H9 (cell line): ENCODE measurements at regions not wholly inside any gene's neighbourhood (a gene's known extent, or its start where the extent isn't known, plus 50 kb on each side); places are given as distances from the start of the nearest gene placed in this dataset.

Experiments used
- DNase-seq: peaks from one replicate; pipeline ENCODE4 v3.0.0-alpha.2; 2017
- H2AFZ ChIP-seq: one replicate; pipeline ENCODE4 v1.6.1; 2013; ENCODE audit warnings: mild to moderate bottlenecking, low read length, control low read depth, moderate library complexity
- H2AK5ac ChIP-seq: 2 replicates; pipeline ENCODE4 v1.6.1; 2013; ENCODE audit warnings: low read length, control low read depth, mixed read lengths; ENCODE audit not compliant: insufficient read length
- H2BK120ac ChIP-seq: one replicate; pipeline ENCODE4 v1.6.1; 2013; ENCODE audit warnings: low read depth, mild to moderate bottlenecking, low read length, control low read depth, inconsistent platforms; ENCODE audit not compliant: poor library complexity, severe bottlenecking
- H2BK12ac ChIP-seq: 2 replicates; pipeline ENCODE4 v1.6.1; 2013; ENCODE audit warnings: low read length, control low read depth, mixed read lengths, low read depth; ENCODE audit not compliant: insufficient read length
- H2BK15ac ChIP-seq: 2 replicates; pipeline ENCODE4 v1.6.1; 2013; ENCODE audit warnings: low read depth, low read length, control low read depth
- H2BK20ac ChIP-seq: one replicate; pipeline ENCODE4 v1.6.1; 2013; ENCODE audit warnings: low read depth, mild to moderate bottlenecking, low read length, control low read depth, inconsistent platforms; ENCODE audit not compliant: poor library complexity, severe bottlenecking
- H2BK5ac ChIP-seq: 2 replicates; pipeline ENCODE4 v1.6.1; 2013; ENCODE audit warnings: low read length, control low read depth, mixed read lengths; ENCODE audit not compliant: insufficient read length
- H3K14ac ChIP-seq: 2 replicates; pipeline ENCODE4 v1.6.1; 2013; ENCODE audit warnings: low read length, control low read depth; ENCODE audit not compliant: insufficient read depth
- H3K18ac ChIP-seq: 2 replicates; pipeline ENCODE4 v1.6.1; 2013; ENCODE audit warnings: low read depth, mild to moderate bottlenecking, mixed read lengths, low read length, control low read depth; ENCODE audit not compliant: insufficient read length
- H3K23ac ChIP-seq: 2 replicates; pipeline ENCODE4 v1.6.1; 2013; ENCODE audit warnings: low read length, control low read depth, mixed read lengths, low read depth; ENCODE audit not compliant: insufficient read length
- H3K23me2 ChIP-seq: 2 replicates; pipeline ENCODE4 v1.6.1; 2013; ENCODE audit warnings: low read depth, mild to moderate bottlenecking, mixed read lengths, low read length, control low read depth; ENCODE audit not compliant: insufficient read length, poor library complexity, severe bottlenecking
- H3K27ac ChIP-seq: 2 replicates; pipeline ENCODE4 v1.5.1; 2013; ENCODE audit warnings: low read length, control low read depth, mixed read lengths, low read depth; ENCODE audit not compliant: insufficient read length
- H3K27me3 ChIP-seq: 2 replicates; pipeline ENCODE4 v1.6.1; 2013; ENCODE audit warnings: low read length, control low read depth, inconsistent platforms; ENCODE audit not compliant: insufficient read depth
- H3K4ac ChIP-seq: 2 replicates; pipeline ENCODE4 v1.6.1; 2013; ENCODE audit warnings: low read depth, mild to moderate bottlenecking, control low read depth, inconsistent platforms, low read length, moderate library complexity
- H3K4me1 ChIP-seq: 2 replicates; pipeline ENCODE4 v1.6.1; 2013; ENCODE audit warnings: low read length, control low read depth, inconsistent platforms; ENCODE audit not compliant: insufficient read depth
- H3K4me2 ChIP-seq: 2 replicates; pipeline ENCODE4 v1.6.1; 2013; ENCODE audit warnings: low read length, control low read depth, mixed read lengths; ENCODE audit not compliant: insufficient read length, insufficient read depth
- H3K56ac ChIP-seq: 2 replicates; pipeline ENCODE4 v1.6.1; 2013; ENCODE audit warnings: low read depth, mild to moderate bottlenecking, mixed read lengths, low read length, control low read depth; ENCODE audit not compliant: insufficient read length
- H3K79me1 ChIP-seq: 2 replicates; pipeline ENCODE4 v1.6.1; 2013; ENCODE audit warnings: low read depth, mild to moderate bottlenecking, moderate library complexity, low read length, control low read depth, inconsistent platforms; ENCODE audit not compliant: insufficient read depth, poor library complexity, severe bottlenecking
- H3K79me2 ChIP-seq: 2 replicates; pipeline ENCODE4 v1.6.1; 2013; ENCODE audit warnings: low read length, control low read depth, inconsistent platforms; ENCODE audit not compliant: insufficient read depth
- H3K9ac ChIP-seq: 2 replicates; pipeline ENCODE4 v1.6.1; 2013; ENCODE audit warnings: low read length, control low read depth, mixed read lengths; ENCODE audit not compliant: insufficient read length; ENCODE audit errors: extremely low read depth
- H3K9me3 ChIP-seq: one replicate; pipeline ENCODE4 v1.6.1; 2013; ENCODE audit warnings: low read depth, low read length, inconsistent platforms; ENCODE audit not compliant: control insufficient read depth
- H3T11ph ChIP-seq: one replicate; pipeline ENCODE4 v1.6.1; 2013; ENCODE audit warnings: mild to moderate bottlenecking, low read length, control low read depth, inconsistent platforms
- H4K20me1 ChIP-seq: one replicate; pipeline ENCODE4 v1.6.1; 2013; ENCODE audit not compliant: control insufficient read depth, insufficient read length, insufficient read depth
- H4K5ac ChIP-seq: 2 replicates; pipeline ENCODE4 v1.6.1; 2013; ENCODE audit warnings: low read depth, mild to moderate bottlenecking, mixed read lengths, low read length, control low read depth; ENCODE audit not compliant: insufficient read length
- H4K8ac ChIP-seq: replicated peaks from 2 replicates; pipeline ENCODE4 v1.6.1; 2013; ENCODE audit warnings: low read length, control low read depth, mixed read lengths, low read depth; ENCODE audit not compliant: insufficient read length
- H4K91ac ChIP-seq: 2 replicates; pipeline ENCODE4 v1.6.1; 2013; ENCODE audit warnings: low read depth, mild to moderate bottlenecking, moderate library complexity, mixed read lengths, low read length, control low read depth; ENCODE audit not compliant: insufficient read length
- H3K27ac Mint-ChIP-seq, 3 experiments: 2 replicates in 2 of 3; 3 replicates in 1 of 3; pipeline ENCODE4 v1.8.0; 2020 to 2021; ENCODE audit warnings: mixed read lengths in 3 of 3, mild to moderate bottlenecking in 1 of 3, moderate library complexity in 1 of 3
- H3K27me3 Mint-ChIP-seq: 2 replicates; pipeline ENCODE4 v1.8.0; 2021; ENCODE audit warnings: low read depth, mild to moderate bottlenecking, moderate library complexity, mixed read lengths
- H3K36me3 Mint-ChIP-seq, 3 experiments: 2 replicates in 2 of 3; 3 replicates in 1 of 3; pipeline ENCODE4 v1.8.0; 2020 to 2021; ENCODE audit warnings: low read depth in 3 of 3, mixed read lengths in 3 of 3; ENCODE audit not compliant: insufficient read depth in 1 of 3
- H3K4me1 Mint-ChIP-seq, 2 experiments: 2 replicates each; pipeline ENCODE4 v1.8.0; 2020; ENCODE audit warnings: mixed read lengths in 2 of 2
- H3K4me3 Mint-ChIP-seq, 2 experiments: 2 replicates in 1 of 2; 3 replicates in 1 of 2; pipeline ENCODE4 v1.8.0; 2020 to 2021; ENCODE audit warnings: mild to moderate bottlenecking in 2 of 2, mixed read lengths in 2 of 2, moderate library complexity in 1 of 2
- H3K9me3 Mint-ChIP-seq, 2 experiments: 2 replicates in 1 of 2; 3 replicates in 1 of 2; pipeline ENCODE4 v1.8.0; 2020; ENCODE audit warnings: mild to moderate bottlenecking in 2 of 2, mixed read lengths in 2 of 2, moderate library complexity in 1 of 2
- CTCF ChIP-seq: fragments of 200-600 bp; sonication (generic); conservative IDR thresholded peaks from 3 replicates; pipeline ENCODE4 v1.8.0; 2021; ENCODE audit warnings: antibody characterized with exemption, mild to moderate bottlenecking
- WGBS: extraction: QIAGEN DNeasy Blood & Tissue Kit; methylation state at CpG from one replicate; pipeline ENCODE4 v1.1.7; 2013; ENCODE audit warnings: missing lambda C conversion rate, low lambda C conversion rate, mixed read lengths; ENCODE audit not compliant: insufficient read length; ENCODE audit errors: extremely low coverage; 5-methylcytosine and 5-hydroxymethylcytosine counted together

GRCh38 chr1:119285482-119285881 is 83.1 kb upstream of the HAO2 start:
- no peaks in the 10 kb centered on the region for H3K79me1 ChIP-seq
- H3K56ac ChIP-seq: no peak overlapping the region
- peaks cover 6 to 9% of the 10 kb centered on the region in 2 experiments for H3K4me1 Mint-ChIP-seq
- no peaks in the 10 kb centered on the region for H3K36me3 Mint-ChIP-seq
- H2BK20ac ChIP-seq: no peak overlapping the region
- H3K4me3 Mint-ChIP-seq: no peak overlapping the region
- no peaks in the 10 kb centered on the region for H4K20me1 ChIP-seq
- no peak overlapping the region for H3T11ph ChIP-seq
- no peak overlapping the region for H3K27ac ChIP-seq
- no peak overlapping the region for H2BK12ac ChIP-seq
- no peak overlapping the region for H2BK120ac ChIP-seq
- H3K9me3 Mint-ChIP-seq: no peaks in the 10 kb centered on the region
- no peaks in the 10 kb centered on the region for H3K27me3 Mint-ChIP-seq
- no peak overlapping the region for H3K14ac ChIP-seq
- no peaks in the 10 kb centered on the region for H3K79me2 ChIP-seq
- H2BK5ac ChIP-seq: no peak overlapping the region
- H3K9me3 ChIP-seq: no peaks in the 10 kb centered on the region
- no peak overlapping the region for H3K4ac ChIP-seq
- H3K23me2 ChIP-seq: no peaks in the 10 kb centered on the region
- no peak overlapping the region for H2AK5ac ChIP-seq
- no peak for TF ChIP-seq CTCF
- no peak overlapping the region for H3K9ac ChIP-seq
- H3K27me3 ChIP-seq: no peaks in the 10 kb centered on the region
- no peaks in the 10 kb centered on the region for H3K4me1 ChIP-seq
- no peak overlapping the region for H4K91ac ChIP-seq
- H3K4me2 ChIP-seq: no peak overlapping the region
- no peak overlapping the region for H2BK15ac ChIP-seq
- H3K23ac ChIP-seq: no peak overlapping the region
- H3K27ac Mint-ChIP-seq: peak overlapping the region in 1 of 3 experiments; percentile 25; a peak in 2 of 7 replicates
- no peak overlapping the region for H4K8ac ChIP-seq
- WGBS: no CpG with 5 or more reads among the region's 2 CpGs
- no peak for DNase-seq
- H2AFZ ChIP-seq: no peak overlapping the region
- H3K18ac ChIP-seq: no peak overlapping the region
- no peak overlapping the region for H4K5ac ChIP-seq
